ENCODE measurements at regions not wholly inside any gene's neighbourhood (a gene's known extent, or its start where the extent isn't known, plus 50 kb on each side); places are given as distances from the start of the nearest gene placed in this dataset.
"Not testable (repeated sequence)": the region's sequence is repeated elsewhere in the genome, so short reads cannot be mapped to it uniquely, and the experiment has no call there.

DNA sequence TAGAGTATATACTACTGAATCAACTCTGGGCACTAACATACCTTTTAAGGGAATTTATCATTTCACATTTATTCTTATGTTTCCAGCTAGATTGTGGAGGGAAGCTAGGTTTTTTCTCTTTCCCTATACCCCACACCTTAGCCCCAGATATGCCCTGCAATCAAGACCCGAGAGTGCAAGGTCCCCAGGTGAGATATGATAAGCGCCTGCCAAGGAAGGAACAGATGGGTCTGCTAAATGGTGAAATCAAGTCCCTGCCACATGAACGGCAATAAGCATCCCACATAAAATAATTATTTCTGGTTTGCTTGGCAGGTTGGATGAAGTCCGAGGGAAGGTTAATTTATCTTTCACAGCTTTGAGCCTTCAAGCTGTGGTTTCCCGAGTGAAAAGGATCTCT is 195.5 kb downstream of the TOX3 start:
- TF ChIP-seq CTCF (IDR thresholded peaks at IDR 0.05; ENCODE audit: low read depth, low read length): no peak
- DNase-seq (ENCODE audit: low read depth in 2 of 2): no peak
- no peak overlapping the region for H3K4me3 ChIP-seq (replicated peaks in 1 of 2; ENCODE audit: low read depth in 2 of 2, low read length in 2 of 2)

DNA sequence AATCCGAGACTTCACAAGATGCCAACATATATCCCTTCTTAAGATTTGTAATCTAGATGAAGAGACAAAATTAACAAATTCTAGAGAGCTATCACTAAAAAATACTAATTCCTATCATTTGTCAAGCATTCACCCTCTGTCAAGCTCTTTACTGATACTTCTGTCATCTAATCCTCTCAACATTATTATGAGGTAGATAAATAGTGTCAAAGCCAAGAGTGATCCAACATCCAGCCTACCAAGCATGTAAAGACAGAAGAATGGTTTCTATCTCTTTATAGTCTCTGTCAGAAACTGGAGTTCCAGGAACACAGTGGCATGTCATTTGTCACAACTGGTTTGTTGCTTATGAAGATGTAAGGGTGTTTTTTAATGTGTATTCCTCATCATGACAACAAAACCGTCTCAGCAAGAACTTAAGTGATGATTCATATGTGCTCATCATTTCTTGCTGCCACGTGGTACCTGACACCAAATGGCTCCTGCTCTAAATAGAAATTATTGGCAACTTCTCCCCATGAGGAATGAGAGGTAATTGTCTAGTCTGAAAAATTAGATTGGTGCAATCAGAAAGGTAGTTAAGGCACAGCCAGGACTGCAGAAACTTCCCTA is 196.8 kb downstream of the TOX3 start:
- DNase-seq (ENCODE audit: low read depth in 2 of 2): no peak
- no peak overlapping the region for H3K4me3 ChIP-seq (replicated peaks in 1 of 2; ENCODE audit: low read depth in 2 of 2, low read length in 2 of 2)
- no peak for TF ChIP-seq CTCF (IDR thresholded peaks at IDR 0.05; ENCODE audit: low read depth, low read length)

GRCh38 chr16:52346709-52347108 is 200.2 kb downstream of the TOX3 start:
- no peak for DNase-seq (ENCODE audit: low read depth in 2 of 2)
- no peak for TF ChIP-seq CTCF (IDR thresholded peaks at IDR 0.05; ENCODE audit: low read depth, low read length)
- no peak overlapping the region for H3K4me3 ChIP-seq (replicated peaks in 1 of 2; ENCODE audit: low read depth in 2 of 2, low read length in 2 of 2)

DNA sequence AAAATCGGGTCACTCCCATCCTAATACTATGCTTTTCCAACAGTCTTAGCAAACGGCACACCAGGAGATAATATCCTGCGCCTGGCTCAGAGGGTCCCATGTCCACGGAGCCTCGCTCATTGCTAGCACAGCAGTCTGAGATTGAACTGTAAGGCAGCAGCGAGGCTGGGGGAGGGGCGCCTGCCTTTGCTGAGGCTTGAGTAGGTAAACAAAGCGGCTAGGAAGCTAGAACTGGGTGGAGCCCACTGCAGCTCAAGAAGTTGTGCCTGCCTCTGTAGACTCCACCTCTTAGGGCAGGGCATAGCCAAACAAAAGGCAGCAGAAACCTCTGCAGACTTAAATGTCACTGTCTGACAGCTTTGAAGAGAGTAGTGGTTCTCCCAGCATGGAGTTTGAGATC is 213.3 kb downstream of the TOX3 start:
- DNase-seq (ENCODE audit: low read depth in 2 of 2); H3K4me3 ChIP-seq (replicated peaks in 1 of 2; ENCODE audit: low read depth in 2 of 2, low read length in 2 of 2): not testable (repeated sequence)

DNA sequence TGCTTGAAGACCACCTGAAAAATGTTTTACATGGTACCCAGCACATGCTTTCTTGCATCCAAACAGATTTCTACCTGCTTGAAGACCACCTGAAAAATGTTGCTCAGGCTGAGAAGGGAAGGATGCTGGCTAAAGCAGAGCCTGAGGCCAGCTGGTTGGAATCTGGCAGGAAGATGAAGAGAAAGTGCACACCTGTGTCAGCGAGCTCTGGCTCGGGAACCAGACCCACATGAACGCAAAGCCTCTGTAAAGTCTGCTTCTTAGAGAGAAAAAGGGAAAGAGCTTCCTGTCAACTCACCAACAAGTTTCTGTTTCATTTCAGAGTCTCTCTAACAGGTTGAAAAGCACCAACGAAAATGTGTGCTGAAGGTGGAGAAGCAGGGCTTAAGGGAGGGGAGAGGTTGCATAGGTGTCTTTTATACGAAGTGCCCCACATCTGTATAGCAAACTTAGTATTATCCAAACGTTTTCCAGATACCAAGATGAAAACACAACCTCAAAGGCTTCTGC is 226.0 kb downstream of the TOX3 start:
- TF ChIP-seq CTCF (IDR thresholded peaks at IDR 0.05; ENCODE audit: low read depth, low read length): no peak
- H3K4me3 ChIP-seq (replicated peaks in 1 of 2; ENCODE audit: low read depth in 2 of 2, low read length in 2 of 2): no peak overlapping the region
- DNase-seq (ENCODE audit: low read depth in 2 of 2): no peak

GRCh38 chr16:52318302-52319009 is 228.5 kb downstream of the TOX3 start:
- TF ChIP-seq CTCF (IDR thresholded peaks at IDR 0.05; ENCODE audit: low read depth, low read length): no peak

DNA sequence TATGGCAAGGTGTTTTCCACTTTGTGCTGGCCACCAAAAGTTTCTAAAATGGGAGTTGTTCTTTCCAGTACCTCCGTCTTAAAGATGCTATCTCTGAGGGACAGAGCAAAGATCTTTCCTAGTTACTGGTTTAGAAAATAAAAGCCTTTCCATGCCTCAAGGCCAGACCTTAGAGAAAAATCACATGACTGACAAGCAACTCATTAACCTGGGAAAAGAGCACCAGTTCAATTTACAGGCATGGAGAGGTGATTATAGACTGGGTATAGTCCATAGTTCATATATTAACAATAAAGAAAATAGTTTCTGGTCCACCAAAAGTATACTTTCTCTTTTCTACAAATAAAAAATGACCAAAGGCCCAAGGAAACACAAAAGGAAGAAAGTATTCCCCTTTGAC is 230.7 kb downstream of the TOX3 start:
- no peak for TF ChIP-seq CTCF (IDR thresholded peaks at IDR 0.05; ENCODE audit: low read depth, low read length)
- no peak overlapping the region for H3K4me3 ChIP-seq (replicated peaks in 1 of 2; ENCODE audit: low read depth in 2 of 2, low read length in 2 of 2)
- DNase-seq (ENCODE audit: low read depth in 2 of 2): no peak

More at GRCh38 chr16:52318302-52319009, 228.5 kb downstream of the TOX3 start:
- H3K4me3 ChIP-seq (replicated peaks in 1 of 2; ENCODE audit: low read depth in 2 of 2, low read length in 2 of 2): no peak overlapping the region
- DNase-seq (ENCODE audit: low read depth in 2 of 2): no peak

All from cardiac fibroblast (primary cell).